ENCODE measurements at regions not wholly inside any gene's neighbourhood (a gene's known extent, or its start where the extent isn't known, plus 50 kb on each side); places are given as distances from the start of the nearest gene placed in this dataset.

DNA sequence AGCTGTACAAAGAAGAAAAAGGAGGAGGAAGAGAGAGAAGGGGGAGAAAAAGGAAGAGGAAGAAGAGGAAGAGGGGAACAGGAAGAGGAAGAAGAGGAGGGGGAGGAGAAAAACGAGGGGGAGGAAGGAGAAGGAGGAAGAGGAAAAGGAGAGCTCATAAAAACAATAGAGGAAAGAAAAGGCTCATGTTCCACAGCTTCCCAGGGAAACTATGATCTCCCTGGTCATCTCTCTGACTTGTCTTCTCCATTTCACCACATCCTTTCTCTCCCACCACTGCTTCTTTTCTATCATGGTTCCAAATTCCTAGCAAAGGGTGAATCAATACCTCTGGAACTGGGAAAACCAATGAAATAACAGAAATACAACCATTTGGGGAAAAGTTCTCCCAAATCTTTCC lies 254.1 kb upstream of the ERCC4 start:
- no peak for DNase-seq (ENCODE audit: low read depth, low spot score)
- Histone ChIP-seq H3K9me2 (ENCODE audit: insufficient read depth) (no peaks in the 10 kb centered on the region), H2AFZ (ENCODE audit: low read depth, low read length, poor library complexity, severe bottlenecking) (no peak overlapping the region), H3K4me3 (replicated peaks in 1 of 2; ENCODE audit: low read depth in 1 of 2, low read length in 2 of 2) (no peak overlapping the region), H3K27me3 (ENCODE audit: insufficient read depth, low read length) (peaks cover 4% of the 10 kb centered on the region; the same call in 1 of the 2 replicates), H3K27ac (ENCODE audit: low read depth, low read length) (no peak overlapping the region), H3K9me3 (ENCODE audit: control insufficient read depth in 1 of 2, insufficient read depth in 1 of 2, low read depth in 1 of 2, low read length in 2 of 2) (no peaks in the 10 kb centered on the region), H4K20me1 (ENCODE audit: insufficient read depth) (no peaks in the 10 kb centered on the region), H3K9ac (ENCODE audit: low read length) (no peak overlapping the region), H3K4me1 (ENCODE audit: control insufficient read depth in 1 of 2, insufficient read depth in 2 of 2, low read length in 2 of 2) (no peaks in the 10 kb centered on the region), H3K79me2 (ENCODE audit: insufficient read depth, low read length) (no peaks in the 10 kb centered on the region), H3K36me3 (ENCODE audit: control insufficient read depth in 1 of 2, insufficient read depth in 2 of 2, low read length in 2 of 2) (no peaks in the 10 kb centered on the region), H3K4me2 (ENCODE audit: low read length) (no peak overlapping the region)
- POLR2A ChIA-PET, result no interaction called here
- no TSS peak for BruUV-seq (replicated peaks)
- CTCF ChIA-PET, result no interaction called here
- ATAC-seq, result no peak
- RAD21 ChIA-PET (ENCODE audit: low non-redundant PET in 1 of 2, low total read pairs in 2 of 2, uncharacterized antibody in 2 of 2, unreplicated experiment in 2 of 2), result no interaction called here
- no peak for TF ChIP-seq YY1 (IDR thresholded peaks at IDR 0.05; ENCODE audit: extremely low read depth, insufficient replicate concordance, low read depth, low read length)
- intact Hi-C loops (cut with micrococcal nuclease), result no loop called here

DNA sequence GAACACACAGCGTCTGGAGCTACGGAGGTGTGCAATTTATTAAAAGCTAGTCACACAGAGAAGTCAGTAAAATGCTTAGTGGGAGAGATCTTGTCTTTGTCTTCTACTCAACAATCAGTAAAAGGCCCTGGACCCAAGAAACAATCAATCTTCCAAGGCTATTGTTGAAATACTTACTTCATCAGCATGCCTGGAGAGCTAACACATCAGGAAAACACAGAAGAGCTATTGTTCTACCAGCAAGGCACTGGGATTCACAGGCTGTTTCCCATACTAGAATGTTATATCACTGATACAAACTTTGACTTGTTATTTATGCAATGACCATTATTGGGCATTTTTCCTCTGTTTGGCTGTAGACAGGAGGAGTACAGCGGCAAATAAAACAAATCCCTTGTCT lies 247.8 kb upstream of the ERCC4 start:
- Histone ChIP-seq H3K4me1 (ENCODE audit: control insufficient read depth in 1 of 2, insufficient read depth in 2 of 2, low read length in 2 of 2) (no peaks in the 10 kb centered on the region), H3K4me2 (ENCODE audit: low read length) (no peak overlapping the region), H3K79me2 (ENCODE audit: insufficient read depth, low read length) (no peaks in the 10 kb centered on the region), H2AFZ (ENCODE audit: low read depth, low read length, poor library complexity, severe bottlenecking) (no peak overlapping the region), H3K27me3 (ENCODE audit: insufficient read depth, low read length) (no peaks in the 10 kb centered on the region), H3K36me3 (ENCODE audit: control insufficient read depth in 1 of 2, insufficient read depth in 2 of 2, low read length in 2 of 2) (no peaks in the 10 kb centered on the region), H4K20me1 (ENCODE audit: insufficient read depth) (no peaks in the 10 kb centered on the region), H3K27ac (ENCODE audit: low read depth, low read length) (no peak overlapping the region), H3K9ac (ENCODE audit: low read length) (no peak overlapping the region), H3K9me3 (ENCODE audit: control insufficient read depth in 1 of 2, insufficient read depth in 1 of 2, low read depth in 1 of 2, low read length in 2 of 2) (no peaks in the 10 kb centered on the region), H3K4me3 (replicated peaks in 1 of 2; ENCODE audit: low read depth in 1 of 2, low read length in 2 of 2) (no peak overlapping the region), H3K9me2 (ENCODE audit: insufficient read depth) (no peaks in the 10 kb centered on the region)
- TF ChIP-seq FOSL1 (IDR thresholded peaks at IDR 0.05; ENCODE audit: low read depth) (no peak), MAX (IDR thresholded peaks at IDR 0.05) (no peak), ZBTB33 (IDR thresholded peaks at IDR 0.05; ENCODE audit: extremely low read depth, insufficient replicate concordance, low read length) (no peak), CEBPB (IDR thresholded peaks at IDR 0.05; ENCODE audit: low read depth) (no peak), ZFX (IDR thresholded peaks at IDR 0.05) (no peak), SIN3A (IDR thresholded peaks at IDR 0.05; ENCODE audit: low read depth) (no peak), TCF7L2 (IDR thresholded peaks at IDR 0.05; ENCODE audit: borderline replicate concordance, extremely low read depth, insufficient read depth, insufficient read length) (no peak), ZNF274 (IDR thresholded peaks at IDR 0.05; ENCODE audit: low read depth, low read length) (no peak), EZH2phosphoT487 (IDR thresholded peaks at IDR 0.05; ENCODE audit: borderline replicate concordance) (no peak), YY1 (IDR thresholded peaks at IDR 0.05; ENCODE audit: extremely low read depth, insufficient replicate concordance, low read depth, low read length) (no peak), RAD21 (IDR thresholded peaks at IDR 0.05; ENCODE audit: low read depth) (no peak), EGR1 (IDR thresholded peaks at IDR 0.05; ENCODE audit: low read depth) (no peak), CBX3 (IDR thresholded peaks at IDR 0.05; ENCODE audit: low read depth) (no peak)
- TF ChIP-seq, protein P1, sequence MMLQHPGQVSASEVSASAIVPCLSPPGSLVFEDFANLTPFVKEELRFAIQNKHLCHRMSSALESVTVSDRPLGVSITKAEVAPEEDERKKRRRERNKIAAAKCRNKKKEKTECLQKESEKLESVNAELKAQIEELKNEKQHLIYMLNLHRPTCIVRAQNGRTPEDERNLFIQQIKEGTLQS (IDR thresholded peaks at IDR 0.05), result no peak
- ChIA-PET RAD21 (ENCODE audit: low non-redundant PET in 1 of 2, low total read pairs in 2 of 2, uncharacterized antibody in 2 of 2, unreplicated experiment in 2 of 2) (no interaction called here), POLR2A (no interaction called here), CTCF (no interaction called here)
- BruUV-seq (replicated peaks), result no TSS peak
- DNase-seq (ENCODE audit: low read depth, low spot score) (no peak), ATAC-seq (no peak)
- intact Hi-C loops (cut with micrococcal nuclease), result no loop called here
